GM12872 (cell line): ENCODE measurements at regions not wholly inside any gene's neighbourhood (a gene's known extent, or its start where the extent isn't known, plus 50 kb on each side); places are given as distances from the start of the nearest gene placed in this dataset.

ENCODE experiments used
- CTCF ChIP-seq: IDR thresholded peaks from 3 replicates; pipeline ENCODE4 v1.5.1; 2011; ENCODE audit warnings: low read depth, mild to moderate bottlenecking, low read length, moderate library complexity; ENCODE audit not compliant: insufficient read depth

GRCh38 chr2:226337941-226338600, 461.5 kb downstream of the IRS1 start:
- TF ChIP-seq CTCF = no peak

DNA sequence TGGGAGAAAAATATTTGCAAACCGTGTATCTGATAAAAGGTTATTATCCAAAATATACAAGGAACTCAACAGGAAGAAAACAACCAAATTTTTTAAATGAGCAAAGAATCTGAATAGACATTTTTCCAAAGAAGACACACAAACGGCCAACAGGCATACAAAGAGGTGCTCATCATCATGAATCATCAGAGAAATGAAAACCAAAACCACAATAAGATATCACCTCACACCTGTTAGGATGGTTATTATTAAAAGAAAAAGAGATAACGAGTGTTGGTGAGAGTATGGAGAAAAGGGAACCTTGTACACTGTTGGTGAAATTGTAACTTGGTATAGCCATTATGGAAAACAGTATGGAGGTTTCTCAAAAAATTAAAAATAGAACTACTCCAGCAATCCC, 463.3 kb downstream of the IRS1 start:
- no peak for TF ChIP-seq CTCF

DNA sequence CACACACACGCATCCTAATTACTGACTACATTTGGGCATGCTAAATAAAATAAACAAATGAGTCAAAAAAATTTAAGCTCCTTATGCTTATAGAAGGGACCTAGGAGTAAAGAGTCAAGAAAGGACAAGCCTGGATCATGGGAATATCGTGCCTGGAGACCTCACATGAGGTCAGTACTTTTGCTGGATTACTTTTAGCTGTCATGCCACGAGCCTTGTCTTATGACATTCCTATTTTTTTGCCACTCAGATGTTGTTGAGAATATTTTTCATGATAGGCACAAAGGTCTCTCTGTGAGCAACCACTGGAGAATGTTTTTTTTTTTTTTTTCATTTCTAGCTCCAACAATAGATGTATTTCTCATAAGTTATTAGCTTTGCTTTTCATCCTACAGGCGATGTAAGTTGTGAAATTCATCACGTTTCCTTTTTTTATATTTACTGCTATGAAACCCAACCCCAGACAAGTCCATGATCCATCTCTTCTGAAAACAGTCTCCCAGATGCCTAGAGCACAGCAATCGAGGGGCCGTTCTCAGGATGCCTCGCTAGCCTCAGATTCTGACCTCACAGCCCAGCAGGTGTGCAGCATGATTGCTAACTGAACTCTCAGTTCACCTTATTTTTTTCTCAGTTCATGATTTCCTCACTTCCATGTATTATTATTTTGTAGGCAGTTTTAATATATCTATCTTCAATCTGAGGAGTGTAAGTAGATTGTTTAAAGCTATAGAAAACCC, 464.5 kb downstream of the IRS1 start:
- no peak for TF ChIP-seq CTCF

- no peak for TF ChIP-seq CTCF
Measured at GRCh38 chr2:226333388-226333787, 466.2 kb downstream of the IRS1 start.

DNA sequence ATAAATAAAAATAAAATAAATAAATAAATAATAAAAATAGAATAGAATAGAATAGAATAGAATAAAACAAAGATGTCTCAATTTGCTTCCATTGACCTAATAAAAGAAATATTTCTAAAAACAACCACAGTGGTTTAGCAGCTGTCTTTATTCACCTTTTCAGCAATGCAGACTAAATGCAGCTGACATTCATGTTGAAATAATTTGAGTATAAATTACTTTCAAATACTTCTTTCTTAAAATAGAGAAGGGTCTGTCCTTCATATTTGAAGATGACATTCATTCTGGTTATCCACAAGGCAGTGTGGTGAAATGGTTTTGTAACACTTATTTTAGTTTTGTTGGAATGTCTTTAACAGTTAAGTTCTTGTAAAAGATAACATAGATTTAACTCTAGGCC, 469.4 kb downstream of the IRS1 start:
- no peak for TF ChIP-seq CTCF

GRCh38 chr2:226329180-226329579, 470.4 kb downstream of the IRS1 start:
- no peak for TF ChIP-seq CTCF

DNA sequence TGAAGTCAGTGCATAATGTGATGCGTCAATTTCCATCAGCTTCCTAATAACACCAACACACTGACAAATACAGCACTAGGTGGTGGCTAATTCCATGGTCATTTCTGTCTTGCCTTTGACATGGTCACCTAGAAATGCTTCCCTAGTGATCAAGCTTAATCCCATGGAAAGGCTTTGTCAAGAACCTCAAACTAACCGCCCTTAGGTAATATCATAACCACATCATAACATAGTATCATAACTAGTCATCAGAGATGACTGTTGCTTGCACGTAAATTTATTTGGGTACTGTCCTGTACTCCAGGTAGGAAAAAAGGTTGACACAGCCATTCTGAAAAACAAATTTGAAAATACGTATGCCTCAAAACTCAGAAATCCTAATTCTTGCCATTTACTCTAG, 471.8 kb downstream of the IRS1 start:
- TF ChIP-seq CTCF = no peak
